Tibial artery (tissue), 4 donors: ENCODE measurements at regions not wholly inside any gene's neighbourhood (a gene's known extent, or its start where the extent isn't known, plus 50 kb on each side); places are given as distances from the start of the nearest gene placed in this dataset.

ENCODE experiments used
- DNase-seq, 2 donors: peaks; one replicate each; pipeline ENCODE4 v3.0.0-alpha.2; 2019
- H3K27ac ChIP-seq, 2 donors: fragments of 200-600 bp; sonication (generic) in 1 of 2; 1 replicate in 1 of 2; 2 replicates in 1 of 2; pipeline ENCODE4 v1.5.1; 2018 to 2019; ENCODE audit warnings: mild to moderate bottlenecking in 1 of 2
- H3K27me3 ChIP-seq, 2 donors: fragments of 200-600 bp; sonication (generic) in 1 of 2; one replicate each; pipeline versions ENCODE4 v1.5.1 to v1.6.0; 2016 to 2019
- H3K36me3 ChIP-seq, 3 donors: fragments of 200-600 bp; sonication (generic) in 2 of 3; one replicate each; pipeline ENCODE4 v1.5.1; 2016 to 2019; ENCODE audit warnings: mild to moderate bottlenecking in 2 of 3
- H3K4me1 ChIP-seq, 4 donors: fragments of 200-600 bp; sonication (generic) in 2 of 4; 1 replicate in 3 of 4; 2 replicates in 1 of 4; pipeline ENCODE4 v1.5.1; 2016 to 2019
- H3K4me3 ChIP-seq, 2 donors: fragments of 200-600 bp; sonication (generic) in 1 of 2; 1 replicate in 1 of 2; 2 replicates in 1 of 2; pipeline ENCODE4 v1.5.1; 2018 to 2019; ENCODE audit warnings: mild to moderate bottlenecking in 2 of 2
- H3K9me3 ChIP-seq, 3 donors: fragments of 200-600 bp; sonication (generic) in 1 of 3; one replicate each; pipeline ENCODE4 v1.5.1; 2016 to 2019
- CTCF ChIP-seq, 2 experiments: fragments of 200-600 bp in 1 of 2; fragments of 450-650 bp in 1 of 2; IDR thresholded peaks; one replicate each; pipeline ENCODE4 v1.5.1; 2017 to 2019; ENCODE audit warnings: antibody characterized with exemption in 2 of 2, mild to moderate bottlenecking in 1 of 2, moderate library complexity in 1 of 2
- intact Hi-C: fragments of 100-400 bp; cut with DNase I; formaldehyde crosslinking; loops from one replicate; pipeline ENCODE4 v1.15.0; 2023; ENCODE audit warnings: low total_unique reads

- no peak for TF ChIP-seq CTCF (IDR thresholded peaks at IDR 0.05)
- intact Hi-C loops = no loop called here
- Histone ChIP-seq H3K27me3 (no peaks in the 10 kb centered on the region), H3K4me3 (no peak overlapping the region), H3K36me3 (no peaks in the 10 kb centered on the region), H3K27ac (no peak overlapping the region), H3K4me1 (no peaks in the 10 kb centered on the region), H3K9me3 (no peaks in the 10 kb centered on the region)
- no peak for DNase-seq
Measured at GRCh38 chr13:90750021-90750420, 597.5 kb upstream of the MIR17HG start.

- Histone ChIP-seq H3K4me3 (no peak overlapping the region), H3K9me3 (no peaks in the 10 kb centered on the region), H3K36me3 (no peaks in the 10 kb centered on the region), H3K4me1 (no peaks in the 10 kb centered on the region), H3K27me3 (no peaks in the 10 kb centered on the region), H3K27ac (no peak overlapping the region)
- intact Hi-C loops = no loop called here
- no peak for TF ChIP-seq CTCF (IDR thresholded peaks at IDR 0.05)
- DNase-seq = no peak
Measured at GRCh38 chr13:90751026-90751425, 596.5 kb upstream of the MIR17HG start.

- no peak overlapping the region for H3K27ac ChIP-seq
- H3K4me1 ChIP-seq = no peaks in the 10 kb centered on the region
- H3K4me3 ChIP-seq = no peak overlapping the region
- H3K27me3 ChIP-seq = no peaks in the 10 kb centered on the region
- intact Hi-C loops = no loop called here
- H3K36me3 ChIP-seq = no peaks in the 10 kb centered on the region
- DNase-seq = no peak
- no peaks in the 10 kb centered on the region for H3K9me3 ChIP-seq
- TF ChIP-seq CTCF (IDR thresholded peaks at IDR 0.05) = no peak
Measured at GRCh38 chr13:90752070-90752469, 595.4 kb upstream of the MIR17HG start.

- Histone ChIP-seq H3K36me3 (no peaks in the 10 kb centered on the region), H3K9me3 (no peaks in the 10 kb centered on the region), H3K4me3 (no peak overlapping the region), H3K27ac (no peak overlapping the region), H3K4me1 (no peaks in the 10 kb centered on the region), H3K27me3 (no peaks in the 10 kb centered on the region)
- intact Hi-C loops = no loop called here
- TF ChIP-seq CTCF (IDR thresholded peaks at IDR 0.05) = no peak
- no peak for DNase-seq
Measured at GRCh38 chr13:90757127-90757680, 590.3 kb upstream of the MIR17HG start.

GRCh38 chr13:90760639-90761038 is 586.8 kb upstream of the MIR17HG start:
- H3K36me3 ChIP-seq = no peaks in the 10 kb centered on the region
- H3K9me3 ChIP-seq = no peaks in the 10 kb centered on the region
- no peaks in the 10 kb centered on the region for H3K27me3 ChIP-seq
- intact Hi-C loops = no loop called here
- no peak overlapping the region for H3K4me3 ChIP-seq
- no peak for TF ChIP-seq CTCF (IDR thresholded peaks at IDR 0.05)
- no peak overlapping the region for H3K27ac ChIP-seq
- no peaks in the 10 kb centered on the region for H3K4me1 ChIP-seq
- DNase-seq = no peak
